ENCODE measurements at regions not wholly inside any gene's neighbourhood (a gene's known extent, or its start where the extent isn't known, plus 50 kb on each side); places are given as distances from the start of the nearest gene placed in this dataset.

DNA sequence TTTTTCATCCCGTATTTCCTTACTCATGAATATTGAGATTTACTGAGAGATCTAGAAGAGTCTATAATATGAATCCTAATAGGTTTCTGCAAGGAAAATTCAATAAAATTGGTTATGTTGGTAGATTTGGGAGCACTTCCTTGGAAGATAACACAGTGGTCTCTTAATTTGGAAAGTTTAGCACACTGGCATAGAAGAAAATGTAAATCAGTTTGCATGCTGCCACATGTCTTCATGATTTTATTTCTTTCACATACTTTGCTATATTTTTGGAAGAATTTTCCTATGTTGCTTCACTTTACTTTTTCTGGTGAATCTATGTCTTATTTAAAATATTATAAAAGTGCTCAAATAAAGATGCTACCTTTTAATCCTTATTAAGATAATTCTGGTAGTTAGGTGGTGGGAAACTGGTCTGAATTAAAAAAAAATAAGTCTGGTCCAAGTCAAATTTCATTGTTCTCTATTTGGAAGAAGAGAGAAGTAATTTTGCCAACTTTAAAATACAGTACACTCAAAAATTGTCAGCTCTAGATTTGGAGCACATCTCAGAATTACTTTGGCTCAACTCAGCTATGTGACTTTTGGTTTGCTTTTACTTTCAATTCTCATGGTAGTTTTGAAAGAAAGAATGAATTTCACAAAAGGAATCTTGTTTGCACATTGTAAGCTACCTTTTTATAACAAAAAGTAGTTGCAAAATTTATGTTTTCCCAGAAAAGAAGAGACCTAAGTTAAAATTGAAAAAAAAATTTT is 197.3 kb downstream of the CENPW start:
- peak in 1 of 6 donors; percentile 71 for DNase-seq (ENCODE audit: low read depth in 4 of 6, low spot score in 6 of 6)
- H3K4me3 ChIP-seq (ENCODE audit: low read depth, low read length): no peak overlapping the region
- no peaks in the 10 kb centered on the region for H3K27me3 ChIP-seq (ENCODE audit: control insufficient read depth, insufficient read depth, low read length)
- H3K27ac ChIP-seq (ENCODE audit: low read depth, low read length): no peak overlapping the region
- no peaks in the 10 kb centered on the region for H3K9me3 ChIP-seq (ENCODE audit: control insufficient read depth, insufficient read depth, low read length)
- no peaks in the 10 kb centered on the region for H3K4me1 ChIP-seq (ENCODE audit: control insufficient read depth, insufficient read depth, low read length)
- no peaks in the 10 kb centered on the region for H3K36me3 ChIP-seq (ENCODE audit: control insufficient read depth, insufficient read depth, low read length)
- no CpG with 5 or more reads among the region's 1 CpG for WGBS (ENCODE audit: insufficient coverage)

DNA sequence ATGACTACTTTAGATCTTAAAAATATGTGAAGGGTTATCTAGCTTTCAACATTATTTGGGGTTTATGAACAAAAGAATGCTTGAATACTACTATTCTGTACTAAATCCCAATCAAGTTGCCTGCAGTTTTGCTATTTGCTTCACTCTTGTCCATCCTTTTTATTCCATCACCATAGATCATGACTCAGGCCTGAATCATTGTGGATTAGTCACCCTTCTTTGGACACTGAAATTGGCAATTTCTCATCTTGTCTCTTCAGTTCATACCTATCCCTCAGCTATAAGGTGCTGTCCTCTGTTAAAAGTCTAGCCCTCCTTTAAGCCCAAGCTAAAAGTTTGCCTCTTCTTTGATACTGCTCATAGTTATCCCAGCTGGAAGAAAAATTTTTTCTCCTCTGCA is 199.1 kb downstream of the CENPW start:
- no peak for DNase-seq (ENCODE audit: low read depth in 4 of 6, low spot score in 6 of 6)
- no peak overlapping the region for H3K4me3 ChIP-seq (ENCODE audit: low read depth, low read length)
- H3K4me1 ChIP-seq (ENCODE audit: control insufficient read depth, insufficient read depth, low read length): no peaks in the 10 kb centered on the region
- no peak overlapping the region for H3K27ac ChIP-seq (ENCODE audit: low read depth, low read length)
- H3K9me3 ChIP-seq (ENCODE audit: control insufficient read depth, insufficient read depth, low read length): peaks cover under 1% of the 10 kb centered on the region
- no peaks in the 10 kb centered on the region for H3K36me3 ChIP-seq (ENCODE audit: control insufficient read depth, insufficient read depth, low read length)
- no peaks in the 10 kb centered on the region for H3K27me3 ChIP-seq (ENCODE audit: control insufficient read depth, insufficient read depth, low read length)

DNA sequence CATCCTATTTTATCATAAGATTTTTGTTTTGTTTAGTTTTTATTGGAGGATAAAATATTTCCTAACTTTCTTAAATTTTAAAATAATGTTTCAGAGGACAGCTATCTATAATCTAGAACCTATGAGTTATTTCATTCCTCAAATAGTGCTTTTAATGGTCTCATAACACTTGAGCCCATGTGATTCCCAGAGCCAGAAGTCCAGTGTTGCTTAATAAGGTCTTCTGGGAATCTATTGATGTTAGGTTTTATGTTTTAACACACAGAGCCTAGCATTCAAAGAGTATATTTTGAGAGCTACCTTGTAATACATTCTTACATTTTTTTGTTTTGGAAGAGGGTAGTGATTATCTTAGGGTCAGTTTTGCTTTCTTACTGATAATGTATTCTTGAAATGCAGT is 200.2 kb downstream of the CENPW start:
- no peaks in the 10 kb centered on the region for H3K4me1 ChIP-seq (ENCODE audit: control insufficient read depth, insufficient read depth, low read length)
- H3K36me3 ChIP-seq (ENCODE audit: control insufficient read depth, insufficient read depth, low read length): no peaks in the 10 kb centered on the region
- DNase-seq (ENCODE audit: low read depth in 4 of 6, low spot score in 6 of 6): no peak
- peaks cover 3% of the 10 kb centered on the region for H3K9me3 ChIP-seq (ENCODE audit: control insufficient read depth, insufficient read depth, low read length)
- H3K4me3 ChIP-seq (ENCODE audit: low read depth, low read length): no peak overlapping the region
- H3K27me3 ChIP-seq (ENCODE audit: control insufficient read depth, insufficient read depth, low read length): no peaks in the 10 kb centered on the region
- no peak overlapping the region for H3K27ac ChIP-seq (ENCODE audit: low read depth, low read length)

DNA sequence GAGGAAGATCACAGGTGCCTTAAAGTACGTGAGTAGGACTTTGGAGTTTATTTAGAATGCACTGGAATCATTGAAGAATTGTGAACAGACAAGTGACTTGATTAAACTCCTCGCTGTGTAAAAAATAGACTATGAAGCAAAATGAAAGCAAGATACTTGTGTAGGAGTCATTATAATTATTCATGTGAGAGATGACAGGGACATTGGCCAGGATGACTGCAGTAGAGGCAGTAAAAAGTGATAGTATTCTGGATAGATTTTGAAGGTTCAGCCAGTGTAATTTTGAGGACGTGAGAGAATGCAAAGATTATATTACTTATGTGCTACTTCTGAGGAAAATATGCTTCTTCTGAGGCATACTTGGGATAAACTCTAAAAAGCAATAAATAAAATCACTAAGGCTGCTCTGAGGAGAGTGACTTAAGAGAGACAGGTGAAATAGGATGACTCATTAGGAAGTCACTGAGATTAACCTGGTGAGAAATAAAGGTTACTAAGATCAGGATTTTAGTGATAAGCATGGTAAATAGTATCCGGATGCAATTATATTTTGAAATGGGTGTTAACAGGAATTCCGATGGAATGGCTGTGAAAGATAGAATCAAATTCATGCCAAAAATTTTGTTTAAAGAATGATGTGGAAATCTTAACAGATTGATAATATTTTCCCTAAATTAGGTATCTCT is 202.0 kb downstream of the CENPW start:
- WGBS (ENCODE audit: insufficient coverage): 83% methylated on average over 2 of the region's 5 CpGs
- no peak overlapping the region for H3K27ac ChIP-seq (ENCODE audit: low read depth, low read length)
- H3K4me1 ChIP-seq (ENCODE audit: control insufficient read depth, insufficient read depth, low read length): no peaks in the 10 kb centered on the region
- no peaks in the 10 kb centered on the region for H3K36me3 ChIP-seq (ENCODE audit: control insufficient read depth, insufficient read depth, low read length)
- H3K27me3 ChIP-seq (ENCODE audit: control insufficient read depth, insufficient read depth, low read length): no peaks in the 10 kb centered on the region
- no peak for DNase-seq (ENCODE audit: low read depth in 4 of 6, low spot score in 6 of 6)
- H3K9me3 ChIP-seq (ENCODE audit: control insufficient read depth, insufficient read depth, low read length): peaks cover 3% of the 10 kb centered on the region
- no peak overlapping the region for H3K4me3 ChIP-seq (ENCODE audit: low read depth, low read length)

DNA sequence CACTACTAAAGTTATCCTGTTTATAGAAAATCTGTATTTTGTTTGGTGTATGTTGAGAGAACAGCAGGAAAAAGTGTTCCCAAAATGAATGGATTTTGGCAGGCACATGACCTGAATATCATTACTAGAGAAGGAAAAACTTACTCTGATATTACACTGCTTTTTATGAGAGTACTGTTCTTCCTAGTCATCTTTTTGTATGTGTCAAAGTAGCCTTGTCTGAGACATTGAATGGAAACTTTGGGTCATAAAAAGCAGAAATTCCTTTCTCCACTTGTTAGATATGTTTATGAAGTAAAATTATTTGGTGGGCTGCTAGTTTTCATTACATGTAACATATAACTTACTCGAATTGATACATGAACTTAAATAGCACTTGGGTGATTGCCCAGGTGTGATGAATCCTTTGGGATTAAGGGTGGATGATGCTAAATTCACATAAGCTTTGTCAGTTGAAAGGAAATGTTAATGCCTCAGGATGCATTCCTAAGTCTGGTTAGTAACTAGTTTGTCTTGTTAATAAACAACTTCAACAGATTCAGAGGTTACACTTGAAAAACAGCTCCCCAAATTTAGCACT is 206.7 kb downstream of the CENPW start:
- no peak for DNase-seq (ENCODE audit: low read depth in 4 of 6, low spot score in 6 of 6)
- Histone ChIP-seq H3K4me3 (ENCODE audit: low read depth, low read length) (no peak overlapping the region), H3K27ac (ENCODE audit: low read depth, low read length) (no peak overlapping the region), H3K4me1 (ENCODE audit: control insufficient read depth, insufficient read depth, low read length) (no peaks in the 10 kb centered on the region), H3K9me3 (ENCODE audit: control insufficient read depth, insufficient read depth, low read length) (peaks cover 3% of the 10 kb centered on the region), H3K36me3 (ENCODE audit: control insufficient read depth, insufficient read depth, low read length) (no peaks in the 10 kb centered on the region), H3K27me3 (ENCODE audit: control insufficient read depth, insufficient read depth, low read length) (no peaks in the 10 kb centered on the region)
- no CpG with 5 or more reads among the region's 1 CpG for WGBS (ENCODE audit: insufficient coverage)

DNA sequence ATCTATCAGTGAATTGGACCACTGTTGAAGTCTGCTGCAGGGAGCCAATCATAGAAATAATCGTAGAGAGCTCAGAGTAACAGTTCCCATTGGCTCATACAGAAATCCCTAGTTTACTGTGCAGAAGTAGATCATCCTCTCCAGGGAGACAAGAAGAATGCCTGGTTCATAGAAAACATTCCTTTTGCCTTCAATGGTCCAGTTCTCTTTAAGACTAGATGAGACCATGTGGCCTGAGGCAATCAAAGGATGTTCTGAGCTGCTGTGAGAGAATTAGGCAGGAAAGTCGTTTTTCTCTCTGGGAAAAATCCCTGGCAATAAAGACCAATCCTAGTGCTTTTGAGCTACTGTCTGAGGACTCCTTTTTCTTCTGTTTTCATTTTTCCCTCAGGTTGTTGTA is 208.4 kb downstream of the CENPW start:
- Histone ChIP-seq H3K9me3 (ENCODE audit: control insufficient read depth, insufficient read depth, low read length) (peaks cover 3% of the 10 kb centered on the region), H3K27ac (ENCODE audit: low read depth, low read length) (no peak overlapping the region), H3K4me1 (ENCODE audit: control insufficient read depth, insufficient read depth, low read length) (no peaks in the 10 kb centered on the region), H3K4me3 (ENCODE audit: low read depth, low read length) (no peak overlapping the region), H3K27me3 (ENCODE audit: control insufficient read depth, insufficient read depth, low read length) (no peaks in the 10 kb centered on the region), H3K36me3 (ENCODE audit: control insufficient read depth, insufficient read depth, low read length) (no peaks in the 10 kb centered on the region)
- no peak for DNase-seq (ENCODE audit: low read depth in 4 of 6, low spot score in 6 of 6)
- 51% methylated on average over 2 of the region's 2 CpGs for WGBS (ENCODE audit: insufficient coverage)

DNA sequence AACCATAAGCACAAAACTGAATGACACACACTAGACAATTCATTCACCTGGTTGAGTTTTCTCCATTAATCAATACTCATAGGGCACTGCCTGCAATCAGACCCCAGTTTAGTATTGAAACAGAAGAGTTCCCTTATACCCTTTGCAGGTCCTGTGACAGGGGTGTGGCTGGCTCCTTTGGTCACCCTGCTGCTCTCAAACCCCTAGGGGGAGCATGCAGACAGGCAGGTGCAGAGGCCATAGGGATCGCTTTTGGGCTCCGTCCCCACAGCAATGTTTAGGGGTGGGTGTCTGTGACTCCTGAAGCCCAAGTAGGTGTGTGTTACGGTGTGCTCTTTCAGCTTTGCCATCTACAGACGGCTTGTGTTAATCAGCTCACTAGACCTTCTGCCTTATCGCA is 210.4 kb downstream of the CENPW start:
- no peaks in the 10 kb centered on the region for H3K27me3 ChIP-seq (ENCODE audit: control insufficient read depth, insufficient read depth, low read length)

DNA sequence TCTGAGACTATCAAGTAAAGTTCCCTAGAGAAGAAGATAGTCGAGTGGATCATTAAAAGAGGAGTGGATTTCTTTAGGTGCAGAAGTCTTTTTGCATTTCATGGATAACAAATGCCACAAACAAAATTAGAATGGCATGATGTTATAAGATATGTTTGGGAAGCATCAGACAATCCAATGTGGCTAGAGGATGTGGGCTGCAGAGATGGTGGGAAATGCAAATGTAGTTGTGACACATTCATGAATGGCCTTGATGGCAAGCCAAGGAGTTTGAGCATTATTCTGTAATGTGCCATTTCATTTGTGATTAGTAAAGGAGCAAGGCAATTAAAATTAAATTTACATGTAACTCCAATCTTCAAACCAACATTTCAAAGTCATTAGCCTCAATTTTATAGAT is 211.9 kb downstream of the CENPW start:
- DNase-seq (ENCODE audit: low read depth in 4 of 6, low spot score in 6 of 6): peak in 1 of 6 donors; percentile 30
- H3K27me3 ChIP-seq (ENCODE audit: control insufficient read depth, insufficient read depth, low read length): no peaks in the 10 kb centered on the region
- H3K4me1 ChIP-seq (ENCODE audit: control insufficient read depth, insufficient read depth, low read length): no peaks in the 10 kb centered on the region
- WGBS (ENCODE audit: insufficient coverage): no CpG with 5 or more reads among the region's 1 CpG
- no peaks in the 10 kb centered on the region for H3K36me3 ChIP-seq (ENCODE audit: control insufficient read depth, insufficient read depth, low read length)
- H3K9me3 ChIP-seq (ENCODE audit: control insufficient read depth, insufficient read depth, low read length): no peaks in the 10 kb centered on the region
- H3K27ac ChIP-seq (ENCODE audit: low read depth, low read length): no peak overlapping the region
- no peak overlapping the region for H3K4me3 ChIP-seq (ENCODE audit: low read depth, low read length)

More for the DNA sequence above, 210.4 kb downstream of the CENPW start:
- H3K9me3 ChIP-seq (ENCODE audit: control insufficient read depth, insufficient read depth, low read length): no peaks in the 10 kb centered on the region
- no peak overlapping the region for H3K4me3 ChIP-seq (ENCODE audit: low read depth, low read length)
- no peak for DNase-seq (ENCODE audit: low read depth in 4 of 6, low spot score in 6 of 6)
- H3K27ac ChIP-seq (ENCODE audit: low read depth, low read length): no peak overlapping the region
- H3K36me3 ChIP-seq (ENCODE audit: control insufficient read depth, insufficient read depth, low read length): no peaks in the 10 kb centered on the region
- WGBS (ENCODE audit: insufficient coverage): 98% methylated on average over 5 of the region's 5 CpGs
- H3K4me1 ChIP-seq (ENCODE audit: control insufficient read depth, insufficient read depth, low read length): no peaks in the 10 kb centered on the region

DNA sequence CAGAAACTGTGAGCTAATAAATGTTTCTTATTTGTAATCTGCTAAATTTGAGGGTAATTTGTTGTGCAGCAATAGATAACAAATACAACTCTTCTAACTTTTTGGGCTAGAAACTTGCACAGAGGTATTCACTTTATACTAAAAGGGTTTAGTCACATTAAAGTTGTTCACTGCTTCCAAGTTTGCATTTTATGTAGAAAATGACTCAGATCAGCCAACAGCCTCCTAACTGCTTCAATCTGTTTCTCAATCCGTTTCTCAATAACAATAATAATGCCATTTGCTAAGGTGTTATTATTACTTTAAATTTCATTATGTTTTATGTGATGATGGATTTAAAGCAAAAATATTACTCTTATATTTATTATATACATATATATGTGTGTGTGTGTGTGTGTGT is 213.9 kb downstream of the CENPW start:
- no CpG with 5 or more reads among the region's 1 CpG for WGBS (ENCODE audit: insufficient coverage)
- Histone ChIP-seq H3K36me3 (ENCODE audit: control insufficient read depth, insufficient read depth, low read length) (no peaks in the 10 kb centered on the region), H3K27me3 (ENCODE audit: control insufficient read depth, insufficient read depth, low read length) (no peaks in the 10 kb centered on the region), H3K27ac (ENCODE audit: low read depth, low read length) (no peak overlapping the region), H3K9me3 (ENCODE audit: control insufficient read depth, insufficient read depth, low read length) (no peaks in the 10 kb centered on the region), H3K4me3 (ENCODE audit: low read depth, low read length) (no peak overlapping the region), H3K4me1 (ENCODE audit: control insufficient read depth, insufficient read depth, low read length) (no peaks in the 10 kb centered on the region)
- no peak for DNase-seq (ENCODE audit: low read depth in 4 of 6, low spot score in 6 of 6)

DNA sequence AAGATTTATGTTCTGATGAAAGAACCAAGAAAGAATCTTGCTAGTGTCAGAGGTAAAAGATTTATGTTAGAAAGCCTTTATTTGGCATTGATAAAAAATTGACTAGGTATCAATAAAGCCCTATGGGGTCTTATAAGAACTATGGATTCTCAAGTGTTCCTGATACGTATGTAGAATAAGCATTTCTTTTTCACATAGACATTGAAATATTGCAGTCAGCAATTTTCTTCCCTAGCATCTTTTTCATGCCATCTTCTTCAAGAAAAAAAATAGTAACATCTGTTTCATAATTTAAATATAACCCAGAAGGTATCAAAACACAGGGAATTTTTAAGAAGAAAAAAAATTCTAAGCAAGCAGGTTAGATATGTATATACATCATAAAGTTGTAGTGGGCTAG is 230.6 kb downstream of the CENPW start:
- no CpG with 5 or more reads among the region's 1 CpG for WGBS (ENCODE audit: insufficient coverage)
- Histone ChIP-seq H3K4me3 (ENCODE audit: low read depth, low read length) (no peak overlapping the region), H3K4me1 (ENCODE audit: control insufficient read depth, insufficient read depth, low read length) (no peaks in the 10 kb centered on the region), H3K27me3 (ENCODE audit: control insufficient read depth, insufficient read depth, low read length) (no peaks in the 10 kb centered on the region), H3K27ac (ENCODE audit: low read depth, low read length) (no peak overlapping the region), H3K36me3 (ENCODE audit: control insufficient read depth, insufficient read depth, low read length) (no peaks in the 10 kb centered on the region), H3K9me3 (ENCODE audit: control insufficient read depth, insufficient read depth, low read length) (no peaks in the 10 kb centered on the region)
- DNase-seq (ENCODE audit: low read depth in 4 of 6, low spot score in 6 of 6): no peak
